ENCODE measurements at regions not wholly inside any gene's neighbourhood (a gene's known extent, or its start where the extent isn't known, plus 50 kb on each side); places are given as distances from the start of the nearest gene placed in this dataset.

DNA sequence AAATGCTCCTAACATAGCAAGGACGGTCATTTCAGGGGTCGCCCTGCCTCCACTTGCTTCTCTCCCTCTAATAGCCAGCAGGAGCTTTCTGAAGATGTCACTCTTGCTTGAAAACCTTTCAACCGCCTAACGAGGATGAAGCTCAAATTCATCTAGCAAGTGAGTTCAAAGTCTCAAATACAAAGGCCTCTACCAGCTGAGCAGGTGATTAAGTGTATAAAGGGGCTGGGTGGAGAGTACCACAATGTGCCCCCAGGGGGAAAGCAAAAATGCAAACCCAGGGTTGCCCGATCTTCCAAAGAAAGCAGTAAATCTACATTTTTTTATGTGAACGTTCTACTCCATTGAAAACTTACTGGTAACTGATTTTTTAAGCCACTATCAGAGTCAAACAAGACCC is 50.4 kb upstream of the GRIP2 start:
- Histone ChIP-seq H3K27me3 (ENCODE audit: insufficient read depth, low read length) (no peaks in the 10 kb centered on the region), H3K9me3 (ENCODE audit: low read depth, low read length) (no peaks in the 10 kb centered on the region), H3K4me1 (ENCODE audit: insufficient read depth, low read length) (no peaks in the 10 kb centered on the region), H3K4me3 (ENCODE audit: low read length) (no peak overlapping the region)

DNA sequence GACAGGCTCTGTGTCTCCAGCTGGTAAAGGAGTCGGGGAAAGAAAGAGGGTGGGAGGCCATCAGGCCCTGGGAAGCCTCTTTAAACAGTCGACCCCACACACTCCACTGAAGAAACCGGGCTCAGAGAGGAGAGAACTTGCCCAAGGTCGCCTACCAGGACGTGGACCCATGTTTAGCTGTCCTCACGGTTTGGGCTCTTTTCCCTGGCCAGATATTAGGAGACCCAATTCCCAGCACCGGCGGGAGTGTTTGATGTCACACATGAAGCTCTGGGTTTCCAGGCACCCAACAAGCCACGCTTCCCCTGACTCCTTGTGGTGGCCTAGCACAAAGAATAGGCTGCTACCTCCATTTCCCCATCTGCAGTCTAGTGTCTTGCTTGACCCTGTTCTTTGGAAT is 52.2 kb upstream of the GRIP2 start:
- H3K4me3 ChIP-seq (ENCODE audit: low read length), result no peak overlapping the region
- no peaks in the 10 kb centered on the region for H3K9me3 ChIP-seq (ENCODE audit: low read depth, low read length)
- no peaks in the 10 kb centered on the region for H3K4me1 ChIP-seq (ENCODE audit: insufficient read depth, low read length)
- H3K27me3 ChIP-seq (ENCODE audit: insufficient read depth, low read length), result no peaks in the 10 kb centered on the region

DNA sequence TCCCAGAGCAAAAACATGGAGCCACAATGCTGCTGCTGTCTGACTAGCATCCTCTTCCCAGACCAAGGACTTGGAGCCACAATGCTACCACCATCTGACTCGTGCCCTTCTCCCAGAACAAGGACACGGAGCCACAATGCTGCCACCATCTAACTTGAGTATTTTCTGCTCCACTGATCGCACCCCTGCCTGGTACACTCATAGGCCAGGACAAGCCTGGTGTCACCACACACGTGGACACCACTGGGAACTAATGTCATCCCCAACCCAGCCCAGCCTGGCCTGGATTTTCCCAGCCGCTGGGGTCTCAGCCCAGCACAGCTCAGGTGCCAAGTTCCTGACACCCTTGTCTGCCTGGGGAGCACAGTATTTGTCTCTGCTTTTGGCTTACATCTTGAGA is 52.7 kb upstream of the GRIP2 start:
- H3K27me3 ChIP-seq (ENCODE audit: insufficient read depth, low read length), result no peaks in the 10 kb centered on the region
- H3K4me3 ChIP-seq (ENCODE audit: low read length), result no peak overlapping the region

DNA sequence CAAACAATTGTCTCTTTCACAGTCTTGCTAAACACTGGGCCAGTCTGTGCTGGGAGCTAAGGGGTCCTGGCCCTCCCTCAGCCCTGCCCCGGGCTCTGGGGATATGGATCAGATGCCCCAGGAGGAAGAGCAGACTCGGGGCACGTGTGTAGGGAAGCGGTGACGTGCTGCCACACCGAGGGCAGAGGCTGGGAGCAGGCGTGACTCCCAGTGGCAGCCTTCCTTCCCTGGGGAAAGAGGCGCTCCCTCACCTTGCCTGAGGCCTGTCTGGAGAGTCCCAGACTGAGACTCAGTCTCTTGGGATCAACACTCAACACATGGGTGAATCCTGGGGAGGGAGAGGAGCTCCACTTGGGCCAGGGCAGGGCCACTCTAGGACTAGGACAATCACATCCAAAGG is 54.1 kb upstream of the GRIP2 start:
- no peaks in the 10 kb centered on the region for H3K9me3 ChIP-seq (ENCODE audit: low read depth, low read length)
- no peaks in the 10 kb centered on the region for H3K4me1 ChIP-seq (ENCODE audit: insufficient read depth, low read length)
- no peak overlapping the region for H3K4me3 ChIP-seq (ENCODE audit: low read length)
- peaks cover 4% of the 10 kb centered on the region for H3K27me3 ChIP-seq (ENCODE audit: insufficient read depth, low read length)

More for the DNA sequence above, 52.7 kb upstream of the GRIP2 start:
- no peaks in the 10 kb centered on the region for H3K9me3 ChIP-seq (ENCODE audit: low read depth, low read length)
- no peaks in the 10 kb centered on the region for H3K4me1 ChIP-seq (ENCODE audit: insufficient read depth, low read length)

DNA sequence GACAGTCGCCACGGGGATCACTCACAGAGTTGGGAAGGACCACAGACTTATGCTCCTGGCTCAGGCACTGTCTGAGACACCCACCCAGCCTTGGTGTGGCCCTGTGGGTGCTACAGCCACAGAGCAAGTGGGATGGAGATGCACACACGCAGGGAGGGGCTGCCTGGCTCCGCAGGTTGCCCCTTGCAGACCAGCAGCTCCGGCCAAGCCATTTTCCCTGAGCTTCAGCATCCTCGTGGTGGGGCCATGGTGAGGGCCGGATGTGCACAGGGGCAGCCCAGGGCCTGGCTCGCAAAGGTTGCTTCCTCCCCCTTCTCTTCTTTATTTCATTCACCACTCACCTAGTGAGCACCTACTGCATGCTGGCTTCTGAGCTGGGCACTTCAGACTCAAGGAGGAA is 55.4 kb upstream of the GRIP2 start:
- Histone ChIP-seq H3K4me3 (ENCODE audit: low read length) (no peak overlapping the region), H3K4me1 (ENCODE audit: insufficient read depth, low read length) (no peaks in the 10 kb centered on the region), H3K27me3 (ENCODE audit: insufficient read depth, low read length) (peaks cover 15% of the 10 kb centered on the region), H3K9me3 (ENCODE audit: low read depth, low read length) (no peaks in the 10 kb centered on the region)

DNA sequence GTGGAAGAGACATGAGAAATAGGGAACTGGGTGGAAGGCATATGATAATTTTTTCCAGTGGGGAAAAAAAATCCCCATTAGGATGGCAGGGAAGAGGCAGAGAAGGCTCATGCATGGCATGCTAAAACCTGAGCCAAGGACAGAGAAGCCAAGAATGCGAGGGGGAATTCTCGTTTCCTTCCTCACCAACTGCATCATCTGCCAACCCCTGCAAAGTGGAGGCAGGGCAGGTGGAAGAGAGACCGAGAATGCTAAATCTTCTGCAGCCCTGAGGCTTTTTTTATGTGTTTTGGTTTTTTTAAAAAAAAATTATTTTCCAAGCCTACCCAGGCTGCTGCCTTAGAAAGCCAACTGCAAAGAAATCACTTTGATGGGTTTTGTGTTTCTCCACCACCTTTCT is 54.3 kb upstream of the CCDC174 start:
- Histone ChIP-seq H3K9me3 (ENCODE audit: low read depth, low read length) (no peaks in the 10 kb centered on the region), H3K4me3 (ENCODE audit: low read length) (no peak overlapping the region), H3K27me3 (ENCODE audit: insufficient read depth, low read length) (peaks cover 31% of the 10 kb centered on the region), H3K4me1 (ENCODE audit: insufficient read depth, low read length) (no peaks in the 10 kb centered on the region)

DNA sequence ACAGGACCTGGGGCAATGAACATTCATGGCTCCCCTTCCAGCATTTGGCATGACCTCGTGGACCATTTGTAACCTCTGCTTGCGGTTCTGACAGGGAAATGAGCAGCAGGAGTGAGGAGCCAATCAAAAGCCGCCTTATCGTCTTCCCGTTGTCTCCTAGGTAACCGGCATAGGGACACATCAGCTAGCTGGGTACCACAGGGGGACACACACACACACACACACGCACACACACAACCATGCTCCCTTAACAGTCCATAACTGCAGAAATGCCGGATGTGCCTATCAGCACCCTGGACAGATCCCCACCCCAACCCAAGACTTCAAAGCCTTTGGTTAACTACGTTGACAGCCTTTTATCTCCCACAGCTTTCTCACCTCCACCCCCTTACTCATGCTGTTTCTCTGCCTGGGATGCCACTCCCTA is 53.4 kb upstream of the CCDC174 start:
- no peaks in the 10 kb centered on the region for H3K9me3 ChIP-seq (ENCODE audit: low read depth, low read length)
- H3K4me1 ChIP-seq (ENCODE audit: insufficient read depth, low read length), result no peaks in the 10 kb centered on the region
- H3K27me3 ChIP-seq (ENCODE audit: insufficient read depth, low read length), result peaks cover 34% of the 10 kb centered on the region
- no peak overlapping the region for H3K4me3 ChIP-seq (ENCODE audit: low read length)

DNA sequence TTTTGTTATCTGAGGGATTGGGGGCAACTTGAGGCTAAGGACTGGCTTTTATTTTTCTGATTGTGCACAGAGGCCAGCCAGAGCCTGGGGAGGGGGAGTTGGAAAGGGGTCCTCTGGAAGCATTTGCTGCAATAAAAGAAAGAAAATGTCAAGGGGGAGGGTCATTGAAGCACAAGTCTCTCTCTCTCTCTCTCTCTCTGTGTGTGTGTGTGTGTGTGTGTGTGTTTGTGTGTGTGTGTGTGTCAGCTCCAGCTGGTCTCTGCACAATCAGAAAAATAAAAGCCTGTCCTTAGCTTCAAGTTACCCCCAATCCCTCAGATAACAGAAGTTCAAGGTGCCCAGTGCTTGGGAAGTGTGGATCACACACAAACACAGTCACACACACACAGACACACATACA is 52.1 kb upstream of the CCDC174 start:
- H3K9me3 ChIP-seq (ENCODE audit: low read depth, low read length), result no peaks in the 10 kb centered on the region
- H3K4me3 ChIP-seq (ENCODE audit: low read length), result no peak overlapping the region
- peaks cover 47% of the 10 kb centered on the region for H3K27me3 ChIP-seq (ENCODE audit: insufficient read depth, low read length)
- H3K4me1 ChIP-seq (ENCODE audit: insufficient read depth, low read length), result no peaks in the 10 kb centered on the region

DNA sequence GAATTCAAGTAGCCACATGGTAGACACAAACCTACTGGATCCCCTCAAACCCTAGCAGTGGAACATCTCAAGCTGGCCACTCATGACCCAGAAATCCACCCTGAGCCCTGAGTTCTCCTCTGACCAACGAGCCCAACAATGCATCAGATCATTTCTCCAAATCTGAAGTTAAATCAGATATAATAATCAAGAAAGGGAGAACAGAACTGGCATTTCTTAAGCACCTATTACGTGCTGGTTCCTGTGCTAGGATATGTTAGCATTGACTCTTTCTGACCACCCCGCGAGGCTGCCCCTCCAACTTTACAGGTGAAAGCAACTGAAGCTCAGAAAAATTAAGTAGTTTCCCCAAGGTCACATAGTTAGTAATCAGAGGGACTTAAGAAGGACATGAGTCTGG is 51.5 kb upstream of the CCDC174 start:
- Histone ChIP-seq H3K9me3 (ENCODE audit: low read depth, low read length) (no peaks in the 10 kb centered on the region), H3K4me1 (ENCODE audit: insufficient read depth, low read length) (no peaks in the 10 kb centered on the region), H3K27me3 (ENCODE audit: insufficient read depth, low read length) (peaks cover 53% of the 10 kb centered on the region), H3K4me3 (ENCODE audit: low read length) (no peak overlapping the region)

DNA sequence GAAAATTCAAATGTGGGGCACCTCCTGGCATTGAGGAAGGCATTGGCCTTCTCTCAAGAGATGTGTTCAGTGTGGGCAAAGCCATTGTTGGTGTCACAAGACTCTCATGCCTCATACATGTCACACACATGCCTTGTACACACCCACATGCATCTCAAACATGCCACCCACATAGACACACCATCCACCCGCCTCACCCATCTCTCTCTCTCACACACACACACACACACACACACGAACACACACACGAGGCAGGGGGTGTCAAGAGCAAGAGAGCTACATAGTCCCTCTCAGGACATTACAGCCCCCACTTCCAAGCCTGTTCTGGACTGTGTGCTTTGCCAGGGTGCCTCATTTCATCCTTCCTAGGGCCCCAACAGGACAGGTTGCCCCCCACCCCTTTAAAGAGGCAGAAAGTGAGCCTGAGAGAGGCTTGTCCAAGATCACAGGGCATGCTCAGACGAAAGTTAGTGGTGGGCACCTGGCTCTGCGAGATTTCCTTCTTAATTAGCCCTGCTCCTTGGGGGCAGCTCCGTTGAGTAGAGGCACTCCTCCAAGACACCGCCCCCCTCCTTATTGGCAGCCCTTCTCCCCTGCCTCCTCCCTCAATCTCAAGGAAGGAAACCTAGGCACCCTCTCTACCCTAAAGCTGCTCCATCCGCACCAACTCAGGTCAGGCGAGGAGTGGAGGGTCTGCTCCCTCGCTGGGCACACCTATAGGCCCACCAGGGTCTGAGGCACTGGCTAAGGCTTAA is 50.5 kb upstream of the CCDC174 start:
- H3K4me1 ChIP-seq (ENCODE audit: insufficient read depth, low read length), result no peaks in the 10 kb centered on the region
- peaks cover 53% of the 10 kb centered on the region for H3K27me3 ChIP-seq (ENCODE audit: insufficient read depth, low read length)
- no peaks in the 10 kb centered on the region for H3K9me3 ChIP-seq (ENCODE audit: low read depth, low read length)
- no peak overlapping the region for H3K4me3 ChIP-seq (ENCODE audit: low read length)

DNA sequence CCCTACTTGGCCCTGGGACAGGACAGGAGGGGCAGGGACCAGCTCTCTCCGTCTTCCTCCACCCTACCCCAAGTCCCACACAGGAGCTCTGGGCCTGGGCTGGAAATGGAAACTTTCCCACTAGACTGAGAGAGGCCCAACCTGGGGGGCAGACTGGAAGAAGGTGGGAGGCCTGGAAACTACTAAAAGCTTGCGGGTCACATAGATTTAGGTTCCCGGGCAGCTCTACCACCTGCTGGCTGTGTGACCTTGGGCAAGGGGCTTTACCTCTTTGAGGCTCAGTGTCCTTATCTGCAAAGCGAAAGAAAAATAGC is 49.9 kb upstream of the CCDC174 start:
- H3K9me3 ChIP-seq (ENCODE audit: low read depth, low read length), result no peaks in the 10 kb centered on the region
- no peak overlapping the region for H3K4me3 ChIP-seq (ENCODE audit: low read length)
- H3K4me1 ChIP-seq (ENCODE audit: insufficient read depth, low read length), result no peaks in the 10 kb centered on the region
- peaks cover 53% of the 10 kb centered on the region for H3K27me3 ChIP-seq (ENCODE audit: insufficient read depth, low read length)
